GM12891 (cell line): ENCODE measurements at regions not wholly inside any gene's neighbourhood (a gene's known extent, or its start where the extent isn't known, plus 50 kb on each side); places are given as distances from the start of the nearest gene placed in this dataset.

Source experiments
- POLR2AphosphoS5 ChIP-seq: IDR thresholded peaks from 2 replicates; pipeline ENCODE4 v1.6.1; 2011; ENCODE audit warnings: low read depth, low read length, control low read depth
- SPI1 ChIP-seq: IDR thresholded peaks from 2 replicates; pipeline ENCODE4 v1.6.1; 2011; ENCODE audit warnings: low read depth, low read length, control low read depth

DNA sequence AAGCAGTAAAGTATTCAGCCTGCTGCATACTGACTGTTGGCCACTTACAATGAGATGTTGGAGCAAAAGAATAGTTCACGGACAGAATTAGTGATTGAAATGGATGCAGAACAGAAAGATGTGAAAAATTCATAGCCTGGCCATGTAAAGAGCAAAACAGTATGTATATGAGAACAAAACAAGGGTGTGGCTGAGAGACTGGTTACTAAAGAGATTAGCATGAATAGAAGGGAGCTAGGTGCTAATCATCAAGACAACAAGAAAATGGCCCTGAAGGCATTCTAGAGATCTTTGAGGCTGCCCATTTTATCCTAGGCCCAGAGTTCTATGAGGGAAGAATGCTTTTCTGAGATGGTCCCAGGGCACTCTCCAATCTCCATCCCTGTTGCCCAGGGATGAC is 208.5 kb downstream of the ARHGEF9 start:
- TF ChIP-seq SPI1, result no peak
- no peak for TF ChIP-seq POLR2AphosphoS5
